ENCODE measurements at regions not wholly inside any gene's neighbourhood (a gene's known extent, or its start where the extent isn't known, plus 50 kb on each side); places are given as distances from the start of the nearest gene placed in this dataset.
"Not testable (repeated sequence)": the region's sequence is repeated elsewhere in the genome, so short reads cannot be mapped to it uniquely, and the experiment has no call there.

GRCh38 chr20:16864963-16865362 is 116.8 kb downstream of the OTOR start:
- no peak for DNase-seq

- peak; percentile 35 for DNase-seq
Measured at GRCh38 chr20:16865406-16865805, 117.2 kb downstream of the OTOR start.

- not testable (repeated sequence) for DNase-seq
Measured at GRCh38 chr20:16873124-16873523, 125.0 kb downstream of the OTOR start.

GRCh38 chr20:16877053-16877554 is 128.9 kb downstream of the OTOR start:
- no peak for DNase-seq

- no peak for DNase-seq
Measured at GRCh38 chr20:16885746-16886145, 137.6 kb downstream of the OTOR start.

- no peak for DNase-seq
Measured at GRCh38 chr20:16898433-16898832, 150.3 kb downstream of the OTOR start.

GRCh38 chr20:16902662-16903061 is 154.5 kb downstream of the OTOR start:
- DNase-seq: no peak

GRCh38 chr20:16904751-16905150 is 156.6 kb downstream of the OTOR start:
- DNase-seq: no peak

GRCh38 chr20:16914277-16914676 is 166.1 kb downstream of the OTOR start:
- no peak for DNase-seq

- no peak for DNase-seq
Measured at GRCh38 chr20:16916165-16916564, 168.0 kb downstream of the OTOR start.

- DNase-seq: no peak
Measured at GRCh38 chr20:16917636-16918035, 169.5 kb downstream of the OTOR start.

- no peak for DNase-seq
Measured at GRCh38 chr20:16918366-16918765, 170.2 kb downstream of the OTOR start.

GRCh38 chr20:16919841-16920240 is 171.7 kb downstream of the OTOR start:
- no peak for DNase-seq

GRCh38 chr20:16922834-16923233 is 174.7 kb downstream of the OTOR start:
- no peak for DNase-seq

- no peak for DNase-seq
Measured at GRCh38 chr20:16926626-16927430, 178.7 kb downstream of the OTOR start.

- no peak for DNase-seq
Measured at GRCh38 chr20:16929756-16930155, 181.6 kb downstream of the OTOR start.

- no peak for DNase-seq
Measured at GRCh38 chr20:16930656-16931055, 182.5 kb downstream of the OTOR start.

- no peak for DNase-seq
Measured at GRCh38 chr20:16939051-16939450, 190.9 kb downstream of the OTOR start.

GRCh38 chr20:16940701-16941100 is 192.5 kb downstream of the OTOR start:
- DNase-seq: no peak

- no peak for DNase-seq
Measured at GRCh38 chr20:16942051-16942450, 193.9 kb downstream of the OTOR start.

GRCh38 chr20:16942756-16943155 is 194.6 kb downstream of the OTOR start:
- DNase-seq: no peak

- no peak for DNase-seq
Measured at GRCh38 chr20:16944745-16945144, 196.6 kb downstream of the OTOR start.

- no peak for DNase-seq
Measured at GRCh38 chr20:16945619-16946018, 197.5 kb downstream of the OTOR start.

- no peak for DNase-seq
Measured at GRCh38 chr20:16946097-16946496, 197.9 kb downstream of the OTOR start.

GRCh38 chr20:16947479-16947878 is 199.3 kb downstream of the OTOR start:
- no peak for DNase-seq
